Right lobe of liver (tissue), 6 donors: ENCODE measurements at regions not wholly inside any gene's neighbourhood (a gene's known extent, or its start where the extent isn't known, plus 50 kb on each side); places are given as distances from the start of the nearest gene placed in this dataset.

Experiments
- ATAC-seq, 4 donors: fragments of 200-7000 bp; cut with Tn5 transposase; one replicate each; pipeline ENCODE4 v1.9.1; 2020; ENCODE audit warnings: mild to moderate bottlenecking in 4 of 4, moderate library complexity in 4 of 4
- DNase-seq, 3 donors: peaks; one replicate each; pipeline ENCODE4 v3.0.0-alpha.2; 2020
- H3K27ac ChIP-seq, 3 donors: fragments of 200-600 bp; one replicate each; pipeline ENCODE4 v1.8.0; 2022
- H3K27me3 ChIP-seq, 2 donors: fragments of 200-600 bp; one replicate each; pipeline ENCODE4 v1.8.0; 2022
- H3K36me3 ChIP-seq, 4 donors: fragments of 200-600 bp; sonication (generic) in 1 of 4; one replicate each; pipeline versions ENCODE4 v1.5.1 to v1.8.0; 2017 to 2022; ENCODE audit warnings: control low read depth in 1 of 4
- H3K4me1 ChIP-seq, 4 donors: fragments of 200-600 bp; sonication (generic) in 1 of 4; one replicate each; pipeline versions ENCODE4 v1.5.1 to v1.8.0; 2017 to 2022; ENCODE audit warnings: control low read depth in 1 of 4
- H3K4me3 ChIP-seq, 3 donors: fragments of 200-600 bp; one replicate each; pipeline ENCODE4 v1.8.0; 2022
- H3K9me3 ChIP-seq, 4 donors: fragments of 200-600 bp; sonication (generic) in 1 of 4; one replicate each; pipeline versions ENCODE4 v1.5.1 to v1.8.0; 2017 to 2022; ENCODE audit warnings: control low read depth in 1 of 4
- POLR2A ChIP-seq: fragments of 450-650 bp; IDR thresholded peaks from one replicate; pipeline ENCODE4 v1.6.1; 2017; ENCODE audit warnings: antibody characterized with exemption, mild to moderate bottlenecking
- WGBS: methylation state at CpG from one replicate; pipeline ENCODE4 v1.1.6; 2018; ENCODE audit warnings: low coverage, low lambda C conversion rate; ENCODE audit not compliant: insufficient coverage; ENCODE audit errors: missing lambda C conversion rate; 5-methylcytosine and 5-hydroxymethylcytosine counted together
- intact Hi-C, 2 donors: fragments of 100-400 bp; cut with DNase I; formaldehyde crosslinking; loops; one replicate each; pipeline versions ENCODE4 v1.11.2 to v1.14.1; 2022
- TF ChIP-seq, protein P1 (sequence below), 4 donors: fragments of 200-600 bp in 3 of 4; fragments of 450-650 bp in 1 of 4; IDR thresholded peaks; one replicate each; pipeline versions ENCODE4 v1.5.1 to v1.8.0; 2016 to 2022; ENCODE audit warnings: antibody characterized with exemption in 4 of 4, mild to moderate bottlenecking in 2 of 4
- donor health status: DM: no; HTN: yes; CAD: no.
- donor health status: DM: no; HTN: no; CAD: no.
- donor health status: DM: no; HTN: no; CAD: no.
- donor health status: DM: no; HTN: yes; CAD: no.
- donor health status: DM: no; HTN: yes; CAD: no.

DNA sequence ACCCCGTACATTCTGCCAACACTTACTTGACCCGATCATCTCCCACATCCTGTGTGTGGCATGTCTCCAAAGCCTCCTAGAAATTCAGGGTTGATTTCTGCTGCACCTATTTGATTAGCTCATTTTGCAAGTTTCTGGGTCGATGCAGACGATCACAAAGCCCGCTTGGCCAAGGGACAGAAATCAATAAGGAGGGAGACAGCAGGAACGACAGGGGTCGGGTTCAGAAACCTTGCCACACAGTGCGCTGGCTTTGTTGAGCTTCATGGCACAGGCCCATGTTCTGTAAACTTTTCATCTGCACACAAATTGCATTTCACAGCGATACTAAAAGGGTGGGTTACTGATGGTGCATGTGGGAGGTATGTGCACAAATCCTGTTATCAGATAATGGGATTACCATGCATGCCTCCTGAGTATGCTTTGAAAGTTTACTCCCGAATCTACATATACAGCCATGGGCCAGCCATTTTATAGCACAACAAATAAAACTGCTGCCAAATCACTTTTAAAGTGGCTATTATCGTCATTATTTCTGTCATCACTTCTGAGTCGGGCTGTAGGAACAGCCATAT, 95.9 kb upstream of the ATP11B start:
- intact Hi-C loops: no loop called here
- peak; percentile 83 to 97 (median 84) for ATAC-seq
- WGBS: 24% methylated on average over 11 of the region's 12 CpGs

DNA sequence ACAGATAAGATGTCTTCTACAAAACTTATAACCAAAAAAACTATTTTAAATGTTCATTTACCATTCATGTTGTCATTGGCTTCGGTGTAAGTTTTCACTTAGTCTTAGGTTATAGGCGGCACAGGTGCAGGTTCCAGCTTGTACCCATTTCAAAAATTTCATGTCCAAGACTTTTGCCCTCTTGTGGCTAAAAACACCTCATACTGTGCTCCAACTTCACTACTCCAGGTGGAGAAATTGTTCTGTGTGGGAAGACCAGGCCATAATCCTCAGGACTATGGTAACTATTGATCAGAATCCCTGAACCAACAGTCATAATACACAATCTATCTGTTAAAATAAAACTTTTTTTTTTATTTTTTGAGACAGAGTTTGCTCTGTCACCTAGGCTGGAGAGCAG, 95.2 kb upstream of the ATP11B start:
- DNase-seq (no peak), ATAC-seq (peak; percentile 28 to 40 (median 31))
- WGBS: 78% methylated on average over 2 of the region's 2 CpGs
- H3K27me3 ChIP-seq: no peaks in the 10 kb centered on the region
- peaks cover 0 to 13% (median 2%) of the 10 kb centered on the region in 4 donors for H3K4me1 ChIP-seq
- no peak overlapping the region for H3K4me3 ChIP-seq
- TF ChIP-seq, protein P1, sequence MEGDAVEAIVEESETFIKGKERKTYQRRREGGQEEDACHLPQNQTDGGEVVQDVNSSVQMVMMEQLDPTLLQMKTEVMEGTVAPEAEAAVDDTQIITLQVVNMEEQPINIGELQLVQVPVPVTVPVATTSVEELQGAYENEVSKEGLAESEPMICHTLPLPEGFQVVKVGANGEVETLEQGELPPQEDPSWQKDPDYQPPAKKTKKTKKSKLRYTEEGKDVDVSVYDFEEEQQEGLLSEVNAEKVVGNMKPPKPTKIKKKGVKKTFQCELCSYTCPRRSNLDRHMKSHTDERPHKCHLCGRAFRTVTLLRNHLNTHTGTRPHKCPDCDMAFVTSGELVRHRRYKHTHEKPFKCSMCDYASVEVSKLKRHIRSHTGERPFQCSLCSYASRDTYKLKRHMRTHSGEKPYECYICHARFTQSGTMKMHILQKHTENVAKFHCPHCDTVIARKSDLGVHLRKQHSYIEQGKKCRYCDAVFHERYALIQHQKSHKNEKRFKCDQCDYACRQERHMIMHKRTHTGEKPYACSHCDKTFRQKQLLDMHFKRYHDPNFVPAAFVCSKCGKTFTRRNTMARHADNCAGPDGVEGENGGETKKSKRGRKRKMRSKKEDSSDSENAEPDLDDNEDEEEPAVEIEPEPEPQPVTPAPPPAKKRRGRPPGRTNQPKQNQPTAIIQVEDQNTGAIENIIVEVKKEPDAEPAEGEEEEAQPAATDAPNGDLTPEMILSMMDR (IDR thresholded peaks at IDR 0.05): peak in 1 of 4 donors; percentile 22
- no peak for TF ChIP-seq POLR2A
- no peaks in the 10 kb centered on the region for H3K36me3 ChIP-seq
- peak overlapping the region in 1 of 3 donors; percentile 44 for H3K27ac ChIP-seq
- intact Hi-C loops: no loop called here
- no peaks in the 10 kb centered on the region for H3K9me3 ChIP-seq

More for the DNA sequence above, 95.9 kb upstream of the ATP11B start:
- DNase-seq: peak; percentile 39 to 89 (median 80)
- H3K4me1 ChIP-seq: peaks cover 0 to 13% (median 2%) of the 10 kb centered on the region in 4 donors
- no peaks in the 10 kb centered on the region for H3K36me3 ChIP-seq
- TF ChIP-seq, protein P1 (IDR thresholded peaks at IDR 0.05): no peak
- no peak for TF ChIP-seq POLR2A
- no peak overlapping the region for H3K4me3 ChIP-seq
- peak overlapping the region in 1 of 3 donors; percentile 44 for H3K27ac ChIP-seq
- H3K9me3 ChIP-seq: no peaks in the 10 kb centered on the region
- no peaks in the 10 kb centered on the region for H3K27me3 ChIP-seq

DNA sequence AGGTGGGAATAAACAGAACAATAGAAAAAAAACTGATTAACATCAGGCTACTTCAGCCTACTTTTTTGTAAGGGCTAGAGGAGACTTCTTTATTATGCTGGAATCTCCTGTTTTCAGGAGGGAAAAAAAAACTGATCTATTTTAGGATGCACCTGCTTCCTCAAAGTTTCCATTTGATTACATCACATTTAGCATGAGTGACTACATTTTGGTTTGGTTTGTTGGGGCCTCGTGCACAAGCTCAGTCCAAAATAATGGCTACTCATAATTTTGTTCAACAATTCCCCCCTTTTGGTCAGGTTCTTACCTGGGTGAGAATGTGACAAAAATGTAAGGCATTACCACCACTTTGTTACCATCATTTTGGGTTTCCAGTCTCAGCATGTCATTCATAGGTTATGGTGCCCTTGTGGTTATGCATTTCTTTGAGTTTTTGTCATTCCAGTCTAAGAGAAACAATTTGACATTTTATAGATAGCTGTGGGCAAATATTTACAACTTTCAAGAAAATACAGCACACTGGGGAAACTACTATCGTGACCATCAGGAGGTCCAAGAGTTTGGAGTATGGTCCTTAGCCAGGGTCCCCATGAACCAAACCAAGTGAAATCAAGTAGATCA, 93.6 kb upstream of the ATP11B start:
- H3K36me3 ChIP-seq: no peaks in the 10 kb centered on the region
- TF ChIP-seq, protein P1 (IDR thresholded peaks at IDR 0.05): no peak
- TF ChIP-seq POLR2A: no peak
- H3K4me1 ChIP-seq: peaks cover 0 to 13% (median 2%) of the 10 kb centered on the region in 4 donors
- no peaks in the 10 kb centered on the region for H3K27me3 ChIP-seq
- DNase-seq: no peak
- H3K9me3 ChIP-seq: no peaks in the 10 kb centered on the region
- 75% methylated on average over 2 of the region's 2 CpGs for WGBS
- H3K4me3 ChIP-seq: no peak overlapping the region
- no peak for ATAC-seq
- no peak overlapping the region for H3K27ac ChIP-seq
- intact Hi-C loops: no loop called here

DNA sequence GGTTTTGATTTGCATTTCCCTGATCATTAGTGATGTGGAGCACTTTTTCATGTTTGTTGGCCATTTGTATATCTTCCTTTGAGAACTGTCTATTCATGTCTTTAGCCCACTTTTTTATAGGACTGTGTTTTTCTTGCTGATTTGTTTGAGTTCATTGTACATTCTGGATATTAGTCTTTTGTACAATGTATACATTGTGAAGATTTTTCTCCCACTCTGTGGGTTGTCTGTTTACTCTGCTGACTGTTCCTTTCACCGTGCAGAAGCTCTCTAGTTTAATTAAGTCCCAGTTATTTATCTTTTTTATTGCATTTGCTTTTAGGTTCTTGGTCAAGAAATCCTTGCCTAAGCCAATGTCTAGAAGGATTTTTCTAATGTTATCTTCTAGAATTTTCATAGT, 91.1 kb upstream of the ATP11B start:
- H3K36me3 ChIP-seq: no peaks in the 10 kb centered on the region
- H3K4me1 ChIP-seq: peaks cover 0 to 9% (median 0%) of the 10 kb centered on the region in 4 donors
- H3K9me3 ChIP-seq: no peaks in the 10 kb centered on the region
- intact Hi-C loops: no loop called here
- DNase-seq (no peak), ATAC-seq (no peak)
- no peak overlapping the region for H3K27ac ChIP-seq
- H3K4me3 ChIP-seq: no peak overlapping the region
- TF ChIP-seq POLR2A: no peak
- TF ChIP-seq, protein P1 (IDR thresholded peaks at IDR 0.05): no peak
- no peaks in the 10 kb centered on the region for H3K27me3 ChIP-seq
- 86% methylated on average over 1 of the region's 1 CpG for WGBS
